Gastrocnemius medialis (tissue), 4 donors: ENCODE measurements at regions not wholly inside any gene's neighbourhood (a gene's known extent, or its start where the extent isn't known, plus 50 kb on each side); places are given as distances from the start of the nearest gene placed in this dataset.
"Not testable (repeated sequence)": the region's sequence is repeated elsewhere in the genome, so short reads cannot be mapped to it uniquely, and the experiment has no call there.

Experiments
- ATAC-seq, 2 donors: fragments of 150-250 bp; one replicate each; pipeline ENCODE4 v1.9.1; 2016
- DNase-seq, 2 donors: peaks; one replicate each; pipeline ENCODE4 v3.0.0-alpha.2; 2019
- H3K27ac ChIP-seq, 4 donors: fragments of 200-600 bp; sonication (generic); 1 replicate in 1 of 4; 2 replicates in 3 of 4; pipeline ENCODE4 v1.5.1; 2016 to 2018; ENCODE audit warnings: mild to moderate bottlenecking in 2 of 4, moderate library complexity in 1 of 4
- H3K27me3 ChIP-seq, 3 donors: fragments of 200-600 bp; sonication (generic) in 2 of 3; 1 replicate in 1 of 3; 2 replicates in 2 of 3; pipeline versions ENCODE4 v1.5.1 to v1.6.0; 2016 to 2019; ENCODE audit warnings: mild to moderate bottlenecking in 1 of 3, moderate library complexity in 1 of 3
- H3K36me3 ChIP-seq, 2 donors: fragments of 200-600 bp; sonication (generic) in 1 of 2; one replicate each; pipeline ENCODE4 v1.5.1; 2017 to 2018
- H3K4me1 ChIP-seq, 2 donors: fragments of 200-600 bp; sonication (generic) in 1 of 2; one replicate each; pipeline ENCODE4 v1.5.1; 2016 to 2017; ENCODE audit warnings: mild to moderate bottlenecking in 2 of 2
- H3K4me3 ChIP-seq, 4 donors: fragments of 200-600 bp; sonication (generic) in 3 of 4; 1 replicate in 1 of 4; 2 replicates in 3 of 4; pipeline ENCODE4 v1.5.1; 2016 to 2019; ENCODE audit warnings: mild to moderate bottlenecking in 2 of 4
- H3K9me3 ChIP-seq, 3 donors: fragments of 200-600 bp; sonication (generic) in 2 of 3; 1 replicate in 1 of 3; 2 replicates in 2 of 3; pipeline ENCODE4 v1.5.1; 2016 to 2019
- CTCF ChIP-seq, 5 experiments: fragments of 450-650 bp in 3 of 5; fragments of 200-600 bp in 2 of 5; sonication (generic) in 2 of 5; IDR thresholded peaks in 4 of 5; conservative IDR thresholded peaks in 1 of 5; 1 replicate in 4 of 5; 2 replicates in 1 of 5; pipeline ENCODE4 v1.5.1; 2016 to 2019; ENCODE audit warnings: antibody characterized with exemption in 5 of 5, mild to moderate bottlenecking in 3 of 5, moderate library complexity in 3 of 5
- POLR2A ChIP-seq, 2 donors: fragments of 450-650 bp; IDR thresholded peaks; one replicate each; pipeline ENCODE4 v1.6.1; 2017; ENCODE audit warnings: antibody characterized with exemption in 2 of 2, mild to moderate bottlenecking in 2 of 2, moderate library complexity in 2 of 2
- in situ Hi-C, 4 donors: fragments of 200-750 bp; cut with MboI; loops; one replicate each; pipeline versions ENCODE4 v1.15.0 to v1.8.0; 2017; ENCODE audit warnings: low sequenced_read_pairs in 4 of 4
- intact Hi-C: fragments of 100-400 bp; cut with DNase I; formaldehyde crosslinking; loops from one replicate; pipeline ENCODE4 v1.15.1; 2023; ENCODE audit warnings: low total_unique reads

GRCh38 chr12:28759333-28759732 is 389.7 kb upstream of the FAR2 start:
- ATAC-seq (no peak), DNase-seq (no peak)
- Histone ChIP-seq H3K27ac (no peak overlapping the region), H3K9me3 (no peaks in the 10 kb centered on the region), H3K4me1 (no peaks in the 10 kb centered on the region), H3K36me3 (no peaks in the 10 kb centered on the region), H3K4me3 (no peak overlapping the region), H3K27me3 (no peaks in the 10 kb centered on the region)
- TF ChIP-seq CTCF (IDR thresholded peaks at IDR 0.05 in 4 of 5, conservative IDR thresholded peaks at IDR 0.05 in 1 of 5) (no peak), POLR2A (IDR thresholded peaks at IDR 0.05) (no peak)
- in situ Hi-C loops (no loop called here), intact Hi-C loops (no loop called here)

DNA sequence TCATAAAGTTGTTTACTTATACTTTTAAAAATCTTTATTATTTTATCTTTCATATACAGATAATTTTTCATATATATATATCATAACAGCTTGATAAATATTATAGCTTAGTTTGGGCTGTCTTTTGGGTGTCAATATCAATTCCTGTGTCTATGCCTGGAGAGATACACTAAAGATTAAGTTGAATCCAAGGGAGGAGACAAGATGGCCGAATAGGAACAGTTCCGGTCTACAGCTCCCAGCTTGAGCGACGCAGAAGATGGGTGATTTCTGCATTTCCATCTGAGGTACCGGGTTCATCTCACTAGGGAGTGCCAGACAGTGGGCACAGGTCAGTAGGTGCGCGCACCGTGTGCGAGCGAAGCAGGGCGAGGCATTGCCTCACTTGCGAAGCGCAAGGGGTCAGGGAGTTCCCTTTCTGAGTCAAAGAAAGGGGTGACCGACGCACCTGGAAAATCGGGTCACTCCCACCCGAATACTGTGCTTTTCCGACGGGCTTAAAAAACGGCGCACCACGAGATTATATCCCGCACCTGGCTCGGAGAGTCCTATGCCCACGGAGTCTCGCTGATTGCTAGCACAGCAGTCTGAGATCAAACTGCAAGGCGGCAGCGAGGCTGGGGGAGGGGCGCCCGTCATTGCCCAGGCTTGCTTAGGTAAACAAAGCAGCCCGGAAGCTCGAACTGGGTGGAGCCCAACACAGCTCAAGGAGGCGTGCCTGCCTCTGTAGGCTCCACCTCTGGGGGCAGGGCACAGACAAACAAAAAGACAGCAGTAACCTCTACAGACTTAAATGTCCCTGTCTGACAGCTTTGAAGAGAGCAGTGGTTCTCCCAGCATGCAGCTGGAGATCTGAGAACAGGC is 388.8 kb upstream of the FAR2 start:
- in situ Hi-C loops, intact Hi-C loops, DNase-seq: not testable (repeated sequence)

GRCh38 chr12:28761897-28762296 is 387.2 kb upstream of the FAR2 start:
- H3K9me3 ChIP-seq: not testable (repeated sequence)

More for the DNA sequence above, 388.8 kb upstream of the FAR2 start:
- H3K36me3 ChIP-seq, H3K4me3 ChIP-seq, ATAC-seq, H3K27me3 ChIP-seq, H3K9me3 ChIP-seq, H3K27ac ChIP-seq, H3K4me1 ChIP-seq: not testable (repeated sequence)

GRCh38 chr12:28766398-28766797 is 382.7 kb upstream of the FAR2 start:
- intact Hi-C loops (no loop called here), in situ Hi-C loops (no loop called here)
- DNase-seq: no peak
- no peaks in the 10 kb centered on the region for H3K9me3 ChIP-seq
- no peaks in the 10 kb centered on the region for H3K27me3 ChIP-seq
- H3K27ac ChIP-seq: no peak overlapping the region
- H3K4me1 ChIP-seq: no peaks in the 10 kb centered on the region
- H3K36me3 ChIP-seq: no peaks in the 10 kb centered on the region
- TF ChIP-seq POLR2A (IDR thresholded peaks at IDR 0.05): no peak
- TF ChIP-seq CTCF (IDR thresholded peaks at IDR 0.05 in 4 of 5, conservative IDR thresholded peaks at IDR 0.05 in 1 of 5): no peak
- no peak for ATAC-seq
- no peak overlapping the region for H3K4me3 ChIP-seq

More at GRCh38 chr12:28761897-28762296, 387.2 kb upstream of the FAR2 start:
- H3K36me3 ChIP-seq, H3K27ac ChIP-seq, in situ Hi-C loops, H3K27me3 ChIP-seq, intact Hi-C loops, H3K4me3 ChIP-seq, H3K4me1 ChIP-seq, DNase-seq, ATAC-seq: not testable (repeated sequence)

GRCh38 chr12:28767836-28768348 is 381.2 kb upstream of the FAR2 start:
- intact Hi-C loops (no loop called here), in situ Hi-C loops (no loop called here)
- Histone ChIP-seq H3K4me3 (no peak overlapping the region), H3K4me1 (no peaks in the 10 kb centered on the region), H3K9me3 (no peaks in the 10 kb centered on the region), H3K27ac (no peak overlapping the region), H3K27me3 (no peaks in the 10 kb centered on the region), H3K36me3 (no peaks in the 10 kb centered on the region)
- DNase-seq: no peak
- no peak for ATAC-seq
- TF ChIP-seq POLR2A (IDR thresholded peaks at IDR 0.05) (no peak), CTCF (IDR thresholded peaks at IDR 0.05 in 4 of 5, conservative IDR thresholded peaks at IDR 0.05 in 1 of 5) (no peak)
